ENCODE measurements at regions not wholly inside any gene's neighbourhood (a gene's known extent, or its start where the extent isn't known, plus 50 kb on each side); places are given as distances from the start of the nearest gene placed in this dataset.
"Not testable (repeated sequence)": the region's sequence is repeated elsewhere in the genome, so short reads cannot be mapped to it uniquely, and the experiment has no call there.

- no peak for DNase-seq (ENCODE audit: low read depth in 2 of 2)
Observed at GRCh38 chr21:22145545-22145944, 1147.3 kb downstream of the NCAM2 start.

- no peak for DNase-seq (ENCODE audit: low read depth in 2 of 2)
Observed at GRCh38 chr21:22154579-22155274, 1156.5 kb downstream of the NCAM2 start.

GRCh38 chr21:22164912-22165311 lies 1166.7 kb downstream of the NCAM2 start:
- DNase-seq (ENCODE audit: low read depth in 2 of 2): no peak

- DNase-seq (ENCODE audit: low read depth in 2 of 2): no peak
Observed at GRCh38 chr21:22174746-22175145, 1176.5 kb downstream of the NCAM2 start.

GRCh38 chr21:22189278-22189677 lies 1191.1 kb downstream of the NCAM2 start:
- no peak for DNase-seq (ENCODE audit: low read depth in 2 of 2)

GRCh38 chr21:22191581-22191980 lies 1193.4 kb downstream of the NCAM2 start:
- no peak for DNase-seq (ENCODE audit: low read depth in 2 of 2)

- DNase-seq (ENCODE audit: low read depth in 2 of 2): no peak
Observed at GRCh38 chr21:22192766-22193165, 1194.6 kb downstream of the NCAM2 start.

- not testable (repeated sequence) for DNase-seq (ENCODE audit: low read depth in 2 of 2)
Observed at GRCh38 chr21:22194986-22195385, 1196.8 kb downstream of the NCAM2 start.

- no peak for DNase-seq (ENCODE audit: low read depth in 2 of 2)
Observed at GRCh38 chr21:22200378-22201092, 1202.3 kb downstream of the NCAM2 start.

GRCh38 chr21:22201126-22201525 lies 1202.9 kb downstream of the NCAM2 start:
- DNase-seq (ENCODE audit: low read depth in 2 of 2): no peak

GRCh38 chr21:22201669-22202068 lies 1203.5 kb downstream of the NCAM2 start:
- no peak for DNase-seq (ENCODE audit: low read depth in 2 of 2)

- no peak for DNase-seq (ENCODE audit: low read depth in 2 of 2)
Observed at GRCh38 chr21:22209304-22209700, 1211.1 kb downstream of the NCAM2 start.

GRCh38 chr21:22211943-22212342 lies 1213.7 kb downstream of the NCAM2 start:
- DNase-seq (ENCODE audit: low read depth in 2 of 2): no peak

GRCh38 chr21:22223385-22223784 lies 1225.2 kb downstream of the NCAM2 start:
- no peak for DNase-seq (ENCODE audit: low read depth in 2 of 2)

GRCh38 chr21:22224261-22224660 lies 1226.1 kb downstream of the NCAM2 start:
- no peak for DNase-seq (ENCODE audit: low read depth in 2 of 2)

GRCh38 chr21:22225299-22225698 lies 1227.1 kb downstream of the NCAM2 start:
- no peak for DNase-seq (ENCODE audit: low read depth in 2 of 2)

- DNase-seq (ENCODE audit: low read depth in 2 of 2): no peak
Observed at GRCh38 chr21:22231013-22231412, 1232.8 kb downstream of the NCAM2 start.

GRCh38 chr21:22235866-22236590 lies 1237.8 kb downstream of the NCAM2 start:
- no peak for DNase-seq (ENCODE audit: low read depth in 2 of 2)

GRCh38 chr21:22244516-22244915 lies 1246.3 kb downstream of the NCAM2 start:
- DNase-seq (ENCODE audit: low read depth in 2 of 2): no peak

- DNase-seq (ENCODE audit: low read depth in 2 of 2): no peak
Observed at GRCh38 chr21:22250355-22250754, 1252.1 kb downstream of the NCAM2 start.

- DNase-seq (ENCODE audit: low read depth in 2 of 2): no peak
Observed at GRCh38 chr21:22253761-22254160, 1255.6 kb downstream of the NCAM2 start.

GRCh38 chr21:22258821-22259220 lies 1260.6 kb downstream of the NCAM2 start:
- DNase-seq (ENCODE audit: low read depth in 2 of 2): no peak

- no peak for DNase-seq (ENCODE audit: low read depth in 2 of 2)
Observed at GRCh38 chr21:22260274-22260673, 1262.1 kb downstream of the NCAM2 start.
